SW480 (cell line): ENCODE measurements at regions not wholly inside any gene's neighbourhood (a gene's known extent, or its start where the extent isn't known, plus 50 kb on each side); places are given as distances from the start of the nearest gene placed in this dataset.

Experiments used
- DNase-seq: peaks from one replicate; pipeline ENCODE4 v3.0.0-alpha.2; 2016; ENCODE audit warnings: low spot score

DNA sequence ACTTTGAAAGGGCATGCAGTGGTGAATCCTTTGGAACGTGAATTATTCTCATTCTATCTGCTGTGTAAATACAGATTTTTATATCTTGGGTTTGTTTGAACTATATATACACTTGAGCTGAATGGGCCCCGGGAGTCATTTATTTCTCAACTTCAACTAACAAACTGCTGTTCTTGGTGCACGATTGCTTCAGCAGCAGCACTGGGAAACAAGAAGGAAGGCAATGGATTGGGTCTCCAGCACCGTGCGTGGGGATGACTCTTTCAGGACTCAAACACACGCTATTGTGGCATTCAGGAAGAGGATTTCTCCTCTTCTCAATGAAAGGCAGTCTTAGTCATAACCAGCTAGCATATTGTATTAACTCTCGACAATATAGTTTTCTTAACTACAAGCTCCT is 226.0 kb upstream of the NFE2L3 start:
- DNase-seq, result peak; percentile 92

DNA sequence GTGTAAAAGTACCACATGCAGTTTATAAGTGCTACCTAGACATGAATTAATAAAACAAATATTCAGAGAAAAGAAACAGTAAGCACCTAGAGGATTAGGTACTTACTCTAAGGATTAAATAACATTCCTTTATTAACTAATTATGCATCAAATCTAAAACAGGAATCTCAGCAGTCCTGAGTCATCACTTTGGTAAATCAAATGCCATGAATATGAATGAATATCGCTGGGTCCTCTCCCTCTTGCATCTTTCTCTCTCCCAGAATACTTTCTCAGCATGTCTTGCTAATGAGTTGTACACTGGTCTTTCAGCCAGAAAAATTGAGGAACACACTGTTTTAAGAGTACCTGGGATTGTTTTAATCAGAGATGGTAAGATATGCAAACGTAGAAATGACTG is 225.5 kb upstream of the NFE2L3 start:
- DNase-seq, result peak; percentile 18

DNA sequence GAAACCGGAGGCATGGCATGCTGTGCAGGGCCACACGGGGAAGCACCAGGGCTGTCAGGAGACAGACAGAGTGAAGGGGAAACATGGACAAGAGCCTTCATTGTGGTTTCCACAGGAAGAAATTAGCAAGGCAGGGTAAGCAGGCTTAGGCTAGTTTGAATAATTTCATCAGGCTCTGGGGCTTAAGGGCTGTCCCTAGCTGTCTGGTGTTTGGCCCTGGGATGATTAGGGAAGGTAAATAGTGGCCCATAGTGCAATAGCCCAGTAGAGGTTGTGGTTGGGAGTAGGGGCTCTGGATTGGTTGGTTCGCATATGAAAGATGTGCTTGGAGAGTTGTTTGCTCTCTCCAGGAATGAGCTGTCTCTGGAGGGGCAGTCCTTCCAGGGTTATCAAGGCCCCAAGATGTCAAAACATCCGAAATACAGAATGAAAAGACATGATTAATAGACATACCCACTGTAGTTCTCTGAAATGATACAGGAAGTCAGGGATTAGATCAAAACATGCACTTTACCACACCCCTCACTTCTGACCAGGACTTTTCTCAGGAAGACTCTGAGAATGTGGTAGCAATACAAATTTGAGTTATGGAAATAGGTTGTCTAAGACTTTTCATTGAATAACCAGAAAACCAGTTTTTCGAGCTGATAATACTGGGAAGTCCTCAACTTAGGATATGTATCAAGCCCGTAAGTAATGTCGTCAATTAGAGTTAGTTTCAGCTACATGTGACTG is 224.9 kb upstream of the NFE2L3 start:
- no peak for DNase-seq

DNA sequence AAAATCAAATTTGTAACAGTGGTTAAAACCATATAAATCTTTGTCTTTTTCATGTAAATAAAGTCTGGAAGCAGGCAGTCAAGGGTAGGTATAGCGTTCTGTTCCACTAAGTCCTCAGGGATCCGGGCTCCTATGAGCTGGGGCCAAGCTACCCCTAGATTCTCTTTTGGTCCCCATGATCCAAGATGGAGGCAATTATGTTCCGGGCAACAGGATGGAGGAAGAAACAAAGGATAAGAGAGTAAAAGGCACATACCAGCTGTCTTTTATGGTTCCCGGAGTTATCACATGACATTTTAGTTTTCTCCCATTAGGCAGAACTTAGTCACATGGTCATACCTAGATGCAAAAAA is 224.4 kb upstream of the NFE2L3 start:
- DNase-seq, result no peak

DNA sequence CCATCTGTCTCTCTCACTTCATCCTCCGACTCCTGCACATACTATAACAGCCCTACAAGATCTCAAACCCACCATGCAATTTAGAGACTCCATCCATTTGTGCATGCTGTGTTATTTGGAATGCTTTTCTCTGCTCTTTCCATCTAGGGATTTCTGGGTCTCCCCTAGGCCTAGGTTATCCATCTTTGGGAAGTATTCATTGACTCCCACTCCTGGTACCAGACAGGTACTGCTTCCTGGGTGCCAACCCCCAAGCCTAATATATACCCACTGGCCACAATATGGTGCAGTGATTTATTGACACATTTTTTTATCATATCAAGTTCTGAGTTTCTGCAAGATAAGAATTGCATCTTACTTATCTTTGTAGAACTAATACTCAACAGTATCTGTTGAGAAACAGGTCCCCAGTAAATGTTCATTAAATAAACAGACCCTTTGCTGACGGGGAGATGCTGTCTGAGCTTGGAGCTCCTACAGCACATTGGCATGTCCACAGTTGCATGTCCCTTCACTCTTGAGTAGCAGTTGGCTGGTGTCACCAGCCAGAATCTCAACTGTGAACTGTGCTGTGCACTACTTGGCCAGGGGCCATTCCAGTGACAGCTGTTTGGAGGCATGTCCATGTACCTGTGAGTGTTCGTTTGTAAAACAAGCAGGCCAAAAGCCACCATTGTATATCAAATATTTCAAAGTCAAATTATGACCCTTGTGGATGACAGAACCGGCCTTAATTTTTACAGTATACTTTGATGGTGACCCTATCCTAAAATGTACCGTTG is 223.3 kb upstream of the NFE2L3 start:
- no peak for DNase-seq

DNA sequence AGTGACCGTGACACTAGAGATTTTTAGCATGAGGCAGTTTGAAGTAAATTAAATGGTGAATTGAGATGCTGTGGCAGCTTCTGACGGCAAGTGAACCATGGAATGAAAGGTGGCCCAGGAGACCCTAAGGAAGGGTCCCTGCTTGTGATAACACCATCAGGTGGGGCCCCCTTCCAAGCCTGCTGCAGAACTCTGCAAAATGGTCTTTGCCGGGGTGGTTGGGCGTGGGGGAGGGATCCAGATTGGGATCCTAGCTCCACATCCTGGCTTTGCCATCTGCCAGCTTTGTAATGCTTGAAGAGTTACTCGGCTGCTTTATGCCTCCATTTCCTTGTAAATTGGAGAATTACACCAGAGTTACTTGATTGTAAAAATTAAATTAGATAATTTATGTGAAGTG is 222.6 kb upstream of the NFE2L3 start:
- no peak for DNase-seq

DNA sequence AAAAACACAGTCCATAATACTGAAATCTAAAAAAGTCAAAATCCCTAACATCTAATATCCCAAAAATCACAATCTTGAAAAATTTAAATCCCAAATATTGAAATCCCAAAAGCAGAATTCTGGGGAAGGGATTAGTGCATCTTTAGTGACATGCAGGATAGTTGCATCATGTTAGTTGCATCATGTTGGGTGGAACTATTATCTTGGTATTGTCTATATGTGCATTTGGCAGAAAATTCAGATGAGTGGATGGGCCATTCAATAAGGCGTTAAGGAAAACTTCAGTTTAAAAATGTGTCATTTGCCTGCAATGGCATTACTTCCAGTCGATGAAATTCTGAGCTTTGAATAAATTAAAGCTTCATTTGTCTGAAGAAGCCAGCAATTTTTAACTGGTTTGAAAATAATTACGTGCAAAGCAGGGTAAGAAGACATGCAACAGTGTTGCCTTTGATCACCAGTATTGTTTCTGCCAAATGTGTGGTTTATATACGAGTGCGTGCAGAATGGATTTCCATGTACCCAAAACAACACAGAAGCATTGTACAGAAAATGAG is 221.4 kb upstream of the NFE2L3 start:
- no peak for DNase-seq

DNA sequence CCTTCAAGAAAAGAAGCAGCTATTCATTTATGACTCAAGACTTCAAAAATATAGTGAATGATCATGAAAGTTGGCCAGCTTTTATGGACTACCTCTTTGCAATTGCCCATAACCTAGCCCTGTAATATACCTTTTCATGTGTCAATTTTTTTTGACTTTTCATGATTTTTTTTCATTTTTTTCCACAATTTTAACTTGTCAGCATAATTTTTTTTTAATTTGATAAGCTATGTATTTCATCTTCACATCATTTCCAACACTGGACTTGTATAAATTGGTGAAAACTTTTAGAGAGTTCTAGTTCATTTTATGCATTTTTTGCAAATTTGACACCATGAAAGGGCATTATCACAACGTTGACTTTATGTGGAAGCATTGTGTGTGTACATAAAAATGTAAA is 220.8 kb upstream of the NFE2L3 start:
- no peak for DNase-seq

DNA sequence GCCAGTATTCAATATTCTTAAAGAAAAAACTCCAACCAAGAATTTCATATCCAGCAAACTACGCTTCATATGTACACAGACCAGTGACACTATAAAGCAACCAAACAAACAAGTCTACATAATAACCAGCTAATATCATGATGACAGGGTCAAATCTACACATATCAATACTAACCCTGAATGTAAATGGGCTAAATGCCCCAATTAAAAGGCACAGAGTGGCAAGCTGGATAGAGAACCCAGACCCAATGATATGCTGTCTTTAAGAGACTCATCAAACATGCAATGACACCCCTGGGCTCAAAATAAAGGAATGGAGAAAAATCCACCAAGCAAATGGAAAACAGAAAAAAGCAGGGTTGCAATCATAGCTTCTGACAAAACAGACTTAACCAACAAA is 218.1 kb upstream of the NFE2L3 start:
- DNase-seq, result no peak

DNA sequence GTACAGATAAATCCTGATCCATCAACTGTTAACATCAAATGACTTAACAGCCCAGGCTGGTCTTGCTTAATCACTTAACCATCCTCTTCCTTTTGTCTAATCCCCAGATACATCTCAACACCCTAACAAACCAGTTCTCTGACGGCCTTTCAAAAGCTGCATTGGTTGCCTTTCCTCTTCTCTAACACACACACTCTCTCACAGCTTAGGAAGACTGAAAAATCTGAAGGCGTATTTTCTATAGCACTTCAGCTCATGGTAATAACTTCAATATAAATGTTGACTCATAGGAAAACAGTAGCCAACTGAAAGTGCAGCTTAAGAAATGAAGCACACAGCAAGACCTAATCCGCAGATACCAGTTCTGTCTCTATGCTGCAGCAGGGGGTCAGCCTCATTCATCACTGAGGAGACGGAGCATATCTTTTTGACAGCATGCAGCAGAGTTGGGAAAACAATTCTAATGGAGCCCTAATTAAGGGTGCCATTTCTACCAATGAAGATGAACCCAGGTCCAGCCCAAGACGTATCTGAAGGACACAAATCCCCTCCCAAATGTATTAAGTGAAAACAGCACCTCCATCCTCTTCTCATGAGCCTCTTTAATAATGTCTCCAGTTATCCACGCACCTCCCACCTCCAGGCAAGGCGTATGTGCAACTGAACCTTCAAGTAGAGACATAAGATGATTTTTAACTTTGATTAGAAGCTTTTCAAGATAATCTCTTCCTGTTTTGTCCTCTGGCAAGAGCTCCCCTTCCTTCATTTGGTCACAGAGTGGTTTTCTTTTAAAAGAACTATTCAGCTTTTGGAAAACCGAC is 211.7 kb upstream of the NFE2L3 start:
- DNase-seq, result no peak

DNA sequence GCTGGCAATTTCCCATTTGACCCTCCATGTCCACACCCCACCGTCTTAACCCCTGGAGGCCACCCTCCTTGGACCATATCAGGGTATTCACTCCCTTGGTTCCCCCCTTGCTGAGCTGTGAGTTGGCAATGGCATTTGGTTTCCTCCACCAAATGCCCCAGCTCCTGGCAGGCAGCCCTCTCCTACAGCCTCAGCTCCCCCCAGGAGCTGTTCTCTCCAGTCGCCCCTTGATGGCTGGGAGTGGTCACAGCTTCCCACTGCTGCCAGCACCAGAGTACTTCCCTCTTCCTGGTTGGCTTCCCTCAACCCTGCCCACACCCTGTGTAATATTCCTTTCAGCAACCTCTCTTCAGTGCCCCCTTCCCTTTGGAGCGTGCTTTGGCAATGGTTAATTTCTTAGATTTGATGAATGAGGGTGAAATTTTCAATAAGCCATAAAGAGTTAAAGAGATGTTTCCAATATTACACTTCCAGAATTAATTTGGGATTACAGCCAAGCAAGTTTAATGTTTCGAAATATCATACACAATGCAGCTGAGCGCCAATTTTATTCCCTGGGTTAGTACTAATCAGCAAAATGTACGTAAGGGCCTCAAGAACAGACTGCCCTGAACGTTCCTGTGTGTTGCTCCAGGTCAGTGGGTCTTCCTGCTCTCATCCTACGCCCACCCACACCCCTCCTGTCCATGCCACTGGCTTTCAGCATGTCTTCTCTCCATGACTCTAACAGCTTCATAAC is 207.1 kb upstream of the NFE2L3 start:
- no peak for DNase-seq

DNA sequence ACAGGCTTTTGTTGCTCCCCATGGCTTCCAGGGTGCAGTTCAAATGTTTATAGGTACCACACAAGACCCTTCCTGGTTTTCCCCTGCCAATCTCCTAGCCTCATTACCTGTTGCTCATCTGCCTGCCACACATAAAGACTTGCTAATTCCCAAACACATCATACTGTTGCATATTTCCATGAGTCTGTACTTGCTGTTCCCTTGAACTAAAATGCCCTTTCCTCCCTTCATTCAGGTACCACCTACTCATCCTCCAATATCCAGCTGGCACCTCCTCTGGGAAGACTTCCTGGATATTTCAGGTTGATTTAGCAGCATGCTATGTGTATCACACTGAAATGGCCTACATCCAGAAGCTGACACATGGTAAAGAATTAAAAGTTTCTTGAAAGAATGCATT is 206.4 kb upstream of the NFE2L3 start:
- no peak for DNase-seq

DNA sequence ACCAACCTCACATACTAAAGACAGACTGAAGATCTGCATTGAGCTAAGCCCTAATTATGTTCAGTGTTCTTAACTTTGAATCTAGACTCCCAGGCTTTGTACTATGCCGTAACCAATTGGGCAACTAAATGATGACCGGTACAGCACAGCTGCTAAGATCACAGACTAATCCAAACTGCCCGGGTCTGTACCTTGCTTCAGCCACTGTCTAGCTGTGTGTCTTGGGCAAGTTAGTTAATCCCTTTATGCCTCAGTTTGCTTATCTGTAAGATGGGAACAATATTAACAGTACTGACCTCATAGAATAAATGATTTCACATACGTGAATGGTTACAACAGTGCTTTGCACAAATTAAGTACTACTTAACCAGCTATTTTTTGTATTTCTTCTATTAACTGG is 205.8 kb upstream of the NFE2L3 start:
- no peak for DNase-seq

DNA sequence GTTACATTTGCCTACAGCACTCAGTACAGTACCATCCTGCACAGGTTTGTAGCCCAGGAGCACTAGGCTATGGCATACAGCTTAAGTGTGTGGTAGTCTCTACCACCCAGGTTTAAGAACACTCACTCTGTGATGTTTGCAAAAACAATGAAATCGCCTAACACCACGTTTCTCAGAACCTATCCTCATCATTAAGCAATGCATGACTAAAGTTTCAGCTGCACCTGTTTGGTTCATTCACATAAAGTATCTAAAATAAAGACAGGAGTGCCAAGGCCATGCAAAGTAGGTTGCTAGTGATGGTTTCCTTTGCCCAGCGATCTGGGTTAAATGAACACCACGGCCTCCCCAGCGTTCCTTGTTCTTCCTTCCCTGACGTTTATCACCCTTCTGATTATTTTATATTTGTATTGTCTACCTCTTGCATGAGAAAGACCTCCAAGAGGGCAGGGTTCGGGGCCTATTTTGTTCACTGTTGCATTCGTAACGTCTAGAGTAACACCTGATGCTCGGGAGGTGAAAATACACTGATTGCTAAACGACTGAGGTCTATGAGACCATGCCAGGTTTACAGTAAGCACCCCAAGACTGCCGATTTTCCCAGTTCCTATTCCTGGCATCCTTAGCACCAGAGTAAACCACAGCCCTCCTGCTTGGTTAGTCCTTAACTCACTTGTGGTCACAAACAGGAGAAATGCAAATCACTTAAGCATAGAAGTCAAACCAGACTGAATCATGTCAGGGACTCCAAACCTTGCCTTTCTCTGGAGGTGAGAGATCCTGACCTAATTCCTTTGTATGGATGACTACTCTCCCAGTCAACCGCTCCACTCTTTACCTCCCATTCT is 204.1 kb upstream of the NFE2L3 start:
- no peak for DNase-seq

DNA sequence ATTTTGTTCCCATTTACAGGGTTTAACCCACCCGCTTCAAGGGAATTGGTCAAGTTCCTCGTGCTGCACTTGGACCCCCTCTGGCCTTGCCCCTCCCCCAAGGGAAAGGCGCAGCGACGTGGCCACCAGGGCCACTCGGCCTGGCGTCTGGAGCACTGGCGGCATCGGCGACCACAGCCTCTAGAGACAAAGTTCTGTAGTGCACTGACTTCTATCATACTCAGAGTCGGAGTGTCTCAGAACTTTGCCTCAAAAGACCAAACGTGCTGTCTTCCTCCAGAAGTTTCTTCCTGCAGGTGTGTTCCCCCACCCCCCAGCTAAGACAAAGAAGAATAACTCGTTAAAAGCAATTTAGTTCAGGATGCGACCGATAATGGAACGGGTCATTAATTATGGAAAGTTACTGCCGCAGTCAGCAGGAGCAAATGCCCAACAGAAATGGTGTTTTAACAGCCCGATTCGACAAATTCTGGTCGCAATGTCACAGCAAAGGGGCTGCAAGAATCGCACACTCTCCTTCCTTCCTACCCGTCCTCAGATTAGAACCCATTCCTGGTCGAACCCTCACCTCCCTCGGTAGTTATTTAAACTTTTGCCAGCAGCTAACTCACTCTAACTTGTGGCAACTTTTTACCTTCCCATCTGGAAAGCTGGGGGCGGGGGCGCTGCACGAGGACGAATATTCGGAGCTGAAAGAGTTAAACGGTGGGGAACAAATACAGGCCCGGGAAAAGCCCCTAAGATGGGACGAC is 202.1 kb upstream of the NFE2L3 start:
- DNase-seq, result no peak

DNA sequence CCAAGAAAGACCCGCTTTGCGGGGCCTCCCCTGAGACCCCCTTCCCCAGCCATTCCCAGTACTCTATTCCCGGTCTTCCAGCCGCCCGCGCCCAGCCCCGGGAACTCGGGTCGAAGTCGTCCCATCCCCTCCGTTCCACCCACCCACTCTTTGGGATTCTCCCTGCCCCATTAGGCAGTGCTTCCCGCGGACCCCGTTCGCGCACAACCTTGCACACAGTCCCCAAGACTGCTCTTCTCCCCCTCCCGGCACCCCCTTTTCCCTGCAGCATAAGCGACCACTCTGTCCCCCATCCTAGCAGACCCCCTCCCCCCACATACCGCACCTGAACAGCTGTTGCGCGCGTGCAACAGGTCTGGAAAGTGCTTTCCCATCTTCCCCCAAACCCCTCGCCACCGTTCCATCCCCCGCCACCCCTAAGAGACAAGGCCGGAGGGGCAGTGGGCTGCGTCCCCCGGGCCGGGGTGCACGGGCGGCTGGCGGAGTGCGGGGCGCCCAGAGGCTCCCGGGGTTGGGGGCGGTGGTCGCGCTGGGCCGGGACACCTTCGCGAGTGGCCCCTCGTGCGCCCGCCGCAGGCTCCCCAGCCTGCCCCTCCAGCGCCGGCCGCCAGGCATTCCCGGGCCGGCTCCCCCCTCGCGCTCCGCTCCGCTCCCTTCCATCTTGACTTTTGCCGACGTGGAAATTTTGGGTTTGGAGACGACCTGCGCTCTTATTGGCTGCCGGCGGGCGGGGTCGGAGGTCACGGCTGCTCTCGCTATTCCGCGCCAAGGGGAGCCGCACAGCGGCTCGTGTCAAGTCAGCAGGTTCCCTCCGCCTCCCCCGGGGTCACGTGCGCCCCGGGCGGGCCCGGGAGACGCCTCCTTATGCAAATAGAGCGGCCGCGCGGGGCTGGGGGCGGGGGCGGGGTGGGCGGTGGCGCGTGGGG is 201.2 kb upstream of the NFE2L3 start:
- DNase-seq, result peak; percentile 98

DNA sequence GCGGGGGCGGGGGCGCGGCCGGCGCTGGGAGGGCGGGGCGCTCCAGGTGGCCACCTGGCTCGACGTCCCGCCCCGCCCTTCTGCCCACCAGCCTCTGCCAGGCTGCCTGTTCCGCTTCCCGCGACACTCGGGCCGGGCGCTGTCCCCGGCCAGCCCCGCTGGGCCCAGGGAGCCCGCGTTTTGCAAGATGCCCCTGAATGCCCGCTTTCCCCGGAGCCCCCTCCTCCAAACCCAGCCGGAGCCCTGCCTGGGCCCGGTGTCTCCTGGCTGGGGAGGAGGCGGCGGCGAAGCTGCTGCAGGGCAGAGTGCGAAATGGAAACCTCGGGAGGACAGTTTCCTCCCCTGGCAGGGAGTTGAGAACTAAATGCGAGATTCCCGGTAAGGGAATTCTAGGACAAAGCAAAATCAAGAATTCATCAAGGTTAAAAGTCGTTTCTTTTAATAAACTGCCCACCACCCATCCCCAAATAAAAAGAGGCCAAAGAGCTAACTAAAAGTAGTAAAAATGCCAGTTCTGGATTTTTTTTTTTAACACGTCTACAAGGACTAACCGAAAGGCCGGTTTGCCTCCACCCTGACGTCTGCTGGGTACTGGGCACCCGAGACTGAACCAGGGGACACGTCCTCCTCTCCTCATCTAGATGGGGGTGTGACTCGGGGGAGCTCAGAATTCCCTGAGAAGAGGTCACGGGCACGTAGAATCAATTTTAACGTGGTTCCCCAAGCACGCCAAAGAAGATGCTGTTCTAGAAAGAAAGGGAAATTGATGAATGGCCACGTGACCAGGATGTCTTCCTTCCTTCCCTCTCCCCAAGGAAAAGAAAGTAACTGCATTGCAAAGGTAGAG is 200.4 kb upstream of the NFE2L3 start:
- peak; percentile 34 for DNase-seq
